Heart left ventricle (tissue), 16 donors: ENCODE measurements at regions not wholly inside any gene's neighbourhood (a gene's known extent, or its start where the extent isn't known, plus 50 kb on each side); places are given as distances from the start of the nearest gene placed in this dataset.

Source experiments
- ATAC-seq, 4 donors: fragments of 200-7000 bp; cut with Tn5 transposase; one replicate each; pipeline ENCODE4 v1.9.1; 2020 to 2022; ENCODE audit warnings: moderate library complexity in 4 of 4, mild to moderate bottlenecking in 3 of 4, moderate number of reproducible peaks in 1 of 4
- DNase-seq, 5 donors: peaks; one replicate each; pipeline ENCODE4 v3.0.0-alpha.2; 2020
- H3K27ac ChIP-seq, 12 donors: fragments of 200-600 bp; sonication (generic) in 4 of 12; one replicate each; pipeline versions ENCODE4 v1.5.0 to v1.8.0; 2016 to 2022; ENCODE audit warnings: mild to moderate bottlenecking in 2 of 12
- H3K27me3 ChIP-seq, 9 donors: fragments of 200-600 bp; sonication (generic) in 2 of 9; one replicate each; pipeline versions ENCODE4 v1.5.1 to v1.8.0; 2016 to 2022; ENCODE audit warnings: mild to moderate bottlenecking in 3 of 9
- H3K36me3 ChIP-seq, 9 donors: fragments of 200-600 bp; sonication (generic) in 2 of 9; one replicate each; pipeline versions ENCODE4 v1.5.0 to v1.8.0; 2018 to 2022; ENCODE audit warnings: mild to moderate bottlenecking in 2 of 9
- H3K4me1 ChIP-seq, 12 donors: fragments of 200-600 bp; sonication (generic) in 4 of 12; one replicate each; pipeline versions ENCODE4 v1.5.0 to v1.8.0; 2016 to 2022; ENCODE audit warnings: mild to moderate bottlenecking in 3 of 12
- H3K4me3 ChIP-seq, 12 donors: fragments of 200-600 bp; sonication (generic) in 4 of 12; one replicate each; pipeline versions ENCODE4 v1.5.0 to v1.8.0; 2017 to 2022; ENCODE audit warnings: mild to moderate bottlenecking in 9 of 12, moderate library complexity in 4 of 12
- H3K9me3 ChIP-seq, 12 donors: fragments of 200-600 bp; sonication (generic) in 4 of 12; one replicate each; pipeline versions ENCODE4 v1.5.0 to v1.8.0; 2016 to 2022; ENCODE audit warnings: mild to moderate bottlenecking in 1 of 12
- CTCF ChIP-seq, 12 donors: fragments of 200-600 bp; sonication (generic) in 4 of 12; IDR thresholded peaks; one replicate each; pipeline versions ENCODE4 v1.5.0 to v1.8.0; 2018 to 2022; ENCODE audit warnings: antibody characterized with exemption in 12 of 12, mild to moderate bottlenecking in 5 of 12
- POLR2A ChIP-seq, 2 donors: fragments of 450-650 bp; IDR thresholded peaks; one replicate each; pipeline ENCODE4 v1.6.1; 2017; ENCODE audit warnings: antibody characterized with exemption in 2 of 2, mild to moderate bottlenecking in 2 of 2, moderate library complexity in 2 of 2
- WGBS, 4 donors: extraction: QIAGEN DNeasy Blood & Tissue Kit in 2 of 4; methylation state at CpG; one replicate each; pipeline versions ENCODE4 v1.1.5 to v1.1.7; 2013 to 2018; 5-methylcytosine and 5-hydroxymethylcytosine counted together
- intact Hi-C, 10 donors: fragments of 100-400 bp; cut with DNase I; formaldehyde crosslinking; loops; one replicate each; pipeline versions ENCODE4 v1.11.1 to v1.14.2; 2022
- donor health status: ischemic (EF 13 %, LVEDD 7.1; RV severe dilation, severe dysfunction).
- donor health status: healthy with polysubstance abuse.
- donor health status: DM: no; HTN: yes; CAD: no.
- donor health status: DM: no; HTN: no; CAD: no.
- donor health status: ischemic (EF 25% LVEDD 6.9; RV normal size, moderate dysfunction).
- donor health status: ischemic (EF 25% LVEDD 5.7; RV mildly dilated, moderate dysfunction).
- donor health status: healthy.
- donor health status: DM: yes; HTN: yes; CAD: no.
- donor health status: ischemic (EF 35%, LVEDD 5.7; RV mildly dilated, moderate dysfunction).
- donor health status: nonischemic (EF 11% LVEDD 7.7; RV severe dilation, severe dysfunction).
- donor health status: DM: yes; HTN: yes; CAD: no.
- donor health status: PGD.
- donor health status: ischemic (EF 29% LVEDD 5.4; RV normal size, mild dysfunction).
- donor health status: nonischemic (EF 23%, LVEDD 6.1; RV moderate dilation, normal function).

DNA sequence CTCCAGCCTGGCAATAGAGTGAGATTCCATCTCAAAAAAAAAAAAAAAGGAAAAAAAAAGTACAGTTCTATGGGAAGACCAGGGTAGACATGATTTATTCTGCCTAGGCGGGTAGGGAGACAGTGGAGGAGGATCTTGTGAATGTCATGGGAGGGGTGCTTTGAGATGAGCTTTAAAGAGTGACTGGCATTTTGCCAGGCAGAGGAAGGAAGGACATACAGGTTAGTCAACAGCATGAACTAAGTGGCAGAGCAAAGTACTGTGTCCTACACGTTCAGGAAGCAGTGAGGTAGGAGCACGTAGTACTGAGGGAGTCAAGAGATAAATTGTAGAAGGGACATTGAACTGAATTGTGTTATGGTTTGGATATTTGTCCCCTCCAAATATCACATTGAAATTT lies 451.5 kb downstream of the TOX3 start:
- DNase-seq: no peak
- H3K27ac ChIP-seq: no peak overlapping the region
- no peaks in the 10 kb centered on the region for H3K36me3 ChIP-seq
- ATAC-seq: no peak
- WGBS, 4 donors: 51 to 65% (median 58%) methylated on average over 3 of the region's 3 CpGs
- H3K9me3 ChIP-seq: no peaks in the 10 kb centered on the region
- TF ChIP-seq POLR2A (IDR thresholded peaks at IDR 0.05) (no peak), CTCF (IDR thresholded peaks at IDR 0.05) (no peak)
- intact Hi-C loops: no loop called here
- no peaks in the 10 kb centered on the region for H3K27me3 ChIP-seq
- no peaks in the 10 kb centered on the region for H3K4me1 ChIP-seq
- H3K4me3 ChIP-seq: no peak overlapping the region

DNA sequence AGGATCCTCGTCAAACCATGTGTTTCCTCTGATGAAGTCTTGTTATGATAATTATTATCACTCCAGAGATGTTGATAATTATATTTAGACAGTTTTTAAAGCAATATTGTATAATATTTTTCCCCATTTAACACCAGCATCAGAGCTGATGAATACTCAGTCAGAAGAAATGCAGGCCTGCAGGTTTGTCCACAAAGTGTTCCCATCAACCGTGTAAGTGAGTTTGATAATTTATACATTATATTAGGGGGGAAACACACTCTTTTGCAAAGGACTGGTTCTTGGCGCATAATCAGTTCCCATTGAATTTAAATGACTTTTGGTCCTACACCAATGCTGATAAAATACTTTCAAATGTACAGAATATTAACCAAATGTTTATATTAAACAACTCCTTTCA lies 454.8 kb downstream of the TOX3 start:
- DNase-seq: no peak
- H3K27me3 ChIP-seq: no peaks in the 10 kb centered on the region
- 71 to 83% (median 80%) methylated on average over 3 of the region's 3 CpGs for WGBS, 4 donors
- no peak overlapping the region for H3K27ac ChIP-seq
- no peaks in the 10 kb centered on the region for H3K9me3 ChIP-seq
- no peaks in the 10 kb centered on the region for H3K4me1 ChIP-seq
- ATAC-seq: no peak
- TF ChIP-seq CTCF (IDR thresholded peaks at IDR 0.05) (no peak), POLR2A (IDR thresholded peaks at IDR 0.05) (no peak)
- intact Hi-C loops: no loop called here
- no peaks in the 10 kb centered on the region for H3K36me3 ChIP-seq
- H3K4me3 ChIP-seq: no peak overlapping the region

DNA sequence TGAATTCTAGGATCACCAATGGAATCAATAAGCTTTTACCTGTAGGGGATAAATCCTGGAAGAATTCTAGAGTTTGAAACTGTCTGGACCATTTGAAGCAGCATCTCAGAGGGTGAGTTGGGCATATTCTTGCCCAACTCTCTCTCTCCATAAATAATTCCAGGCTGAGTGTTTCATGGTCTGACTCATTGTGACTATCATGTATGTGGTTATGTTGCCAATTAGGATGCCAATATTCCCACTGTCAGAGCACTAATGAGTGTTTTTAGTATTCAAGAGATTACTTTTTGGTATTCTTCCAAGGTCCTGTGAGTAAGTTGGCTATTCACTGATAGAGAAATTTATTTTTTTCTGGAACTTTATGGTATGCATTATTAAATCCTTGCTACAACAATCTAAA lies 456.9 kb downstream of the TOX3 start:
- no peaks in the 10 kb centered on the region for H3K27me3 ChIP-seq
- no peak overlapping the region for H3K4me3 ChIP-seq
- no peak overlapping the region for H3K27ac ChIP-seq
- no peaks in the 10 kb centered on the region for H3K9me3 ChIP-seq
- TF ChIP-seq POLR2A (IDR thresholded peaks at IDR 0.05) (no peak), CTCF (IDR thresholded peaks at IDR 0.05) (no peak)
- DNase-seq (no peak), ATAC-seq (no peak)
- no peaks in the 10 kb centered on the region for H3K36me3 ChIP-seq
- H3K4me1 ChIP-seq: no peaks in the 10 kb centered on the region
- intact Hi-C loops: no loop called here

GRCh38 chr16:52089476-52089875 lies 457.5 kb downstream of the TOX3 start:
- 73 to 86% (median 80%) methylated on average over 1 of the region's 1 CpG for WGBS, 4 donors
- no peak for DNase-seq
- TF ChIP-seq POLR2A (IDR thresholded peaks at IDR 0.05) (no peak), CTCF (IDR thresholded peaks at IDR 0.05) (no peak)
- Histone ChIP-seq H3K27ac (no peak overlapping the region), H3K27me3 (no peaks in the 10 kb centered on the region), H3K36me3 (no peaks in the 10 kb centered on the region), H3K9me3 (no peaks in the 10 kb centered on the region), H3K4me1 (no peaks in the 10 kb centered on the region), H3K4me3 (no peak overlapping the region)
- no peak for ATAC-seq
- intact Hi-C loops: no loop called here
